H7 (cell line): ENCODE measurements at regions not wholly inside any gene's neighbourhood (a gene's known extent, or its start where the extent isn't known, plus 50 kb on each side); places are given as distances from the start of the nearest gene placed in this dataset.

Experiments
- DNase-seq: peaks from one replicate; pipeline ENCODE4 v3.0.0; 2012
- H3K27me3 ChIP-seq: 2 replicates; pipeline ENCODE4 v1.6.0; 2011; ENCODE audit warnings: mild to moderate bottlenecking, low read length; ENCODE audit not compliant: control insufficient read depth, insufficient read depth
- H3K36me3 ChIP-seq: replicated peaks from 2 replicates; pipeline ENCODE4 v1.5.1; 2011; ENCODE audit warnings: low read length; ENCODE audit not compliant: control insufficient read depth, insufficient read depth
- H3K4me3 ChIP-seq: 2 replicates; pipeline ENCODE4 v1.5.1; 2011; ENCODE audit warnings: low read depth, mild to moderate bottlenecking, control low read depth, low read length, moderate library complexity; ENCODE audit not compliant: insufficient read depth

DNA sequence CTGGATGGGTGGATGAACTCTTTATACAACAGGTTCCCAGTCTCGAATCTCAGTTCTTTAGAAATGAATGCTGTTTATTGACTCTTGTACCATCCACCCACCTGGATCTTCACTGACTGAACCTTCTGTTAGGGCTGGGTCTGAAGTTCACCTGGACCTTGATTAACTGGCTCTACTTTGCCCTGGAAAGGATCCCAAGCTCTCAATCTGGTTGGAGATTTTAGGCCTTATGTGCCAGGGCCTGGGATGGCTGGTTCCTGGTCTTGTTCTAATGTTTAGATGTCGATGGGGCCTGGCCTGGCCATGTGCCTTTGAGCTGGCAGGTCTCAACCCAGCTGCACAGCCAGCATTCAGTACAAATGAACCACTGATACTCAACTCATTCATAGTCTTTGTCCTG, 76.5 kb upstream of the MED13L start:
- Histone ChIP-seq H3K27me3 (no peaks in the 10 kb centered on the region), H3K36me3 (no peaks in the 10 kb centered on the region), H3K4me3 (no peak overlapping the region)
- no peak for DNase-seq

DNA sequence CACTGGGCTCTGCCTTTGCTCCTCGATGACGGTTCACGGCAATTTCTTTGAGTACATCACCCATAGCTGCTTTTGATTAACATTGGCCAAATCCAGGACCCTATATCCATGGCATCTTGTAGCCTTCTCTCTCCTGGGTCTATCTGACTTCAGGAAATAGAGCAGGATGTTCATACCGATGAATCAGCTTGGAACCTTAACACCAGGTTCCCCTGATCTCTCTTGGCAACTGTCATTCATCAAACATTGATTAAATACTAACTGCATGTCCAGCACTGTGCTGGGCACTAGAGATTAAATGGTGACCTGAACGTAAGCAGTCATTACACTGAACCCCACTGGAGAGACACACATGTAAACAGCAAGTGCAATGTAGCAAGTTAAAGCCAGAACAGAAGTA, 77.0 kb upstream of the MED13L start:
- Histone ChIP-seq H3K27me3 (no peaks in the 10 kb centered on the region), H3K4me3 (no peak overlapping the region), H3K36me3 (no peaks in the 10 kb centered on the region)
- no peak for DNase-seq

DNA sequence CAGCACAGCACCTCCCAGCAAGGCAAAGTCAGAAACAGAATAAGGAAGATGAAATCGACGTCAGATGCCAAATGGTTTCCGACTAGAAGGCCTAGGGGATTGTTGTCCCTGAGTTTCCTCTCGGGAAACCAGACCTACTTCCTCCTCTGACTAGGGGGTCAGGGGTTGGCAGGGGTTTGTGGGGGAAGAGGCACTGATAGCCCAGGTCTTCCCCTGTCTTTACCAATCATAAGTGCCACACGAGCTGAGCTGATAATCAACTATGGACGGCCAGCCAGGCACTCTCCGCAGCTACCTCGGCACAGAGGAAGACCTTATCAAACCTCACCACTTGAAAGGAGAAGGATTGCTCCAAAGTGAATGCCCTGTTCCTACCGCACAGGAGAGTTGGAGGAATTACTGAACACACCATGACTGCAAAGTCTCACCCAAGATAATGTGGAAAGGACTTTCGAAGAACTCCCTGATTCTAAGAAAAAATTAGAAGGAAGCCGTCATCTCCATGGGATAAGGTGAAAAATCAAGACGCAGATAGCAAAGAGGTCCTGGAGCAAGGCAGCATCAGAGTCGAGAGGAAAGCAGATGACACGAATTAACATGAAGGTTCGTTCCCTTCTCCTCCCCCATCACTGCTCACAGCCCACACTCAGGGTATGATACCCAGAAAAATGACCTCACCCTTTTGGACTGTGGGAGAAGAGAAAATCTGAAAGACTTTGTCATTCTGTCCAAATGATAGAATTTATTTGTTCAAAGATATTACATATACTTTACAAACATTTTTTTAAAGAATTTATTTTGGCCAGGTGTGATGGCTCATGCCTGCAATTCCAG, 77.7 kb upstream of the MED13L start:
- DNase-seq = no peak
- Histone ChIP-seq H3K4me3 (no peak overlapping the region), H3K27me3 (no peaks in the 10 kb centered on the region), H3K36me3 (no peaks in the 10 kb centered on the region)

DNA sequence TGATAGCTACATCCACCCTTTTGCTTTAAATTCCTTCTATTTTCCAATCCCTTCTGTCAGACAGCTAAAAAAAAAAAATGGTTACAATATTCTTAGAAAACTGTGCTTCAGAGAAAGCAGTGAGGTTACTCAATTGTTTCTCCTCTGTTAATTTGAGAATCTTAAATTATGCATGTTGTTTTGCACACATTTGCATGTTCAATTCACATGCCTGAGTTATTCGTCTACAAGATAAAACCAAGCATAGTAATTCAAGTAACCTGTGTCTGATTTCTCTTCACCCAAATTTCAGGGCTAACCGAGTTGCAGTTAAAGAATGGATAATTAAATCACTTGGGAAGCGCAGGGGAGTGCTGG, 81.0 kb upstream of the MED13L start:
- Histone ChIP-seq H3K4me3 (peak overlapping the region; percentile 25), H3K36me3 (no peaks in the 10 kb centered on the region), H3K27me3 (no peaks in the 10 kb centered on the region)
- no peak for DNase-seq

DNA sequence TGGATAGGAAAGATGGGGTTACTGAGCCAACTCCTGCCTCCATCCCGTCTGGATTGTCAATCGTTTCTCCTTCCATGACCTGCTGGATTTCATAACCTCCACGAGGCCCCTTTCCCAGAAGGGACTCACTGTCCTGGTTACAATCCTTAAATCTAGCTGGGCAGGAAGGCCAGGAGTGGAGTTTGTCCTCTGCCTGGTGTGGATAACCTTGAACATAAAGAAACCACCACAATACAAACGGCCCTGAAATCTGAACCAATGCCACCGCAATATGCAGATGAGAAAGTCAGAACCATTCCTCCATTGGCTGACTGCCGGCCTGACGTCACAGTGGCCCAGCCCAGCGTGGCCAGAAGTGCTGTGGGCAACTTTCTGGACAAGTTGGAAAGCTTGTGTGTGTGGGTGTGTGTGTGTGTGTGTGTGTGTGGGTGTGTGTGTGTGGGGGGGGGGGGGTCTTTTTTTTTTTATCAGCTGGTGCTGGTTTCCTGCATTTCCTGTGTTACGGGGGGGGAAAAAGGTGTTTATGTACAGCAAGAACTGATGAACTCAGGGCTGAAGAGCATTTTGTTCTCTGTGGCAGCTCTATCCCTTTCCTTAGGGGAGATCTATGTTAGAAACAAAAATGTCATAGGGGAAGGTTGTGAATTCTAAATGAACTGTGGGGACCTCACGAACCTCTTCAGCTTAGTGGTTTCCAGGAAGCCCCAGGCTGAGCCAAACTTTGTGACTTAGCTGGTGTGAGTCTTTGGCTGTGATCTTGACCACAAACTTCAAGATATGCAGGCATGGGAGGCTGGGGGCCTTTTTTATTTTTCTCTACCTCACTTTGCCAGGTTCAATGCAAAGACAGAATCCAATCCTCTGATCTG, 81.6 kb upstream of the MED13L start:
- Histone ChIP-seq H3K27me3 (no peaks in the 10 kb centered on the region), H3K36me3 (no peaks in the 10 kb centered on the region), H3K4me3 (peak overlapping the region; percentile 25)
- peak; percentile 82 for DNase-seq

DNA sequence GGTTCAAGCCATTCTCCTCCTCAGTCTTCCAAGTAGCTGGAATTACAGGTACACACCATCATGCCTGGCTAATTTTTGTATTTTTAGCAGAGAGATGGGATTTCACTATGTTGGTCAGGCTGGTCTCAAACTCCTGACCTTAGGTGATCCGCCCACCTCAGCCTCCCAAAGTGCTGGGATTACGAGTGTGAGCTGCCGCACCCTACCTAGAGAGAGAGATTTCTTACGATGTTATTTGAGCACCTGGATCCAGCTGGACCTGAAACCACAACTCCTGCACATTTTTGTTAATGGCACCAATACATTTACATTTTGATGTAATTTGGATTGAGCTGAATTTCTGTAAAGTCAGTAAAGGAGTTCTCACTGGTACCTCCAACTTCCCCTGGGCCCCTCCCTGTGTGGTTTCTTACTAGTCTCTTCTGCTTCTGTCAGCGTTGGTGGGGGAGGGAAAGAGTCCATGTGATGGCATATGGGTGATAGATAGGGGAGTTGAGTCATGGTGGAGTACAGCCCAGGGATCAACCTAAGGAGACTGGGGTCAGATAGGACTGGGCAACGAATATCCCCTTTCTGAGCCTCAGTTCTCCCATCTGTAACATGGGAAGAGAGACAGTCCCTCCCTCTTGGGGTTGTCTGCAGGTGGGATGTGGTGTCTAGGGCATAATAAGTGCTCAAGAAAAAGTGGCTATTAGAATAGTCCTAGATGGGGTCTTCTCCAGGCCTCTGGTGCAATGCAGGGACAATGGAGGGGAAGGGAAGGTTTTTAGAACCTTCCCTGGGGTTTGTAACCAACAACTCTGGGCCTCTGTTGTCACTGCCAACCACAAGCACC, 83.3 kb upstream of the MED13L start:
- Histone ChIP-seq H3K4me3 (no peak overlapping the region), H3K27me3 (no peaks in the 10 kb centered on the region), H3K36me3 (no peaks in the 10 kb centered on the region)
- no peak for DNase-seq

DNA sequence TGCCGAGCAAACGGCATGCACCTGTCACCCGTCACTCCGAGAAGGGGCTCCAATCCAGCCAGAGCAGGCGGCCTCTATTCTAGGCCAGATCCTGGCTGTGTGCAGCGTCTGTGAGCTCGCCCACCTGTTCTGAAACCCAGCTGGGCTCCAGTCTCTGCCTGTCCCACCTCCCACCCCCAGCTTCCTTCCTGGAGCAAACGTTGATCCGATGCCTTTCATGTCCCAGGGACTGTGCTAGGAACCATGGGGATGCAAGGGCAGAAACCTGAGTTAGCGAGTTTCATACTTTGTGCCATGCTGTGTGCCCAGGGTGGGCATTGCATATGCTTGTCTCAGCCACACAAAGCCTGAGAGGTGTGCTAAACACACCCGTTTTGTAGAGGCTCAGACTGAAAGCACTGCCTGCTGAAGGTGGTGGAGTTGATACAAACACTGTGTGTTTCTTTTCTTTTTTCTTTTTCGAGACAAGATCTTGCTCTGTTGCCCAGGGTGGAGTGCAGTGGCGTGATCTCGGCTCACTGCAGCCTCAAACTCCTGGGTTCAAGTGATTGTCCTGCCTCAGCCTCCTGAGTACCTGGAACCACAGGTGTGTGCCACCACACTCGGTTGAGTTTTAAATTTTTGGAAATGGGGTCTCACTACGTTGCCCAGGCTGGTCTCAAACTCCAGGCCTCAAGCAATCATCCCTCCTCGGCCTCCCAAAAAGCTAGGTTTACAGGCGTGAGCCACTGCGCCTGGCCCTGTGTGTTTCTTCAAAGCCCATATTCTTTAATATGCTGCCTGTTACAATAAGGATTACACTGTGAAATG, 84.1 kb upstream of the MED13L start:
- Histone ChIP-seq H3K27me3 (no peaks in the 10 kb centered on the region), H3K4me3 (no peak overlapping the region), H3K36me3 (no peaks in the 10 kb centered on the region)
- no peak for DNase-seq

DNA sequence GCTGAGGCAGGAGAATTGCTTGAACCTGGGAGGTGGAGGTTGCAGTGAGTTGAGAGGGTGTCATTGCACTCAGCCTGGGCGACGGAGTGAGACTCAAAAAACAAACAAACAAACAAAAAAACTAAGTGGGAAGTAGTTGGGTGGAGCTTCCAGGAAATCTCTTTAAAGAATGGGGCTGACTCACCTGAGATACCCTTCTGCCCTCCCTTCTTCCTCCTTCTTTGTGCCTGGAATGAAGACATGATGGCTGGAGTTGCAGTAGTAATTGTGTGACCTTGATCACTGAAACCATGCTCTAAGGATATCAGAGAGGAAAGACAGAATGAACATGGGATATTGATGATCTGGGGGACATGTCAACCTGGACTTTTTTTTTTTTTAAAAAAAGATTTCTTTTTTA, 87.6 kb upstream of the MED13L start:
- Histone ChIP-seq H3K27me3 (no peaks in the 10 kb centered on the region), H3K4me3 (no peak overlapping the region), H3K36me3 (no peaks in the 10 kb centered on the region)
- no peak for DNase-seq

DNA sequence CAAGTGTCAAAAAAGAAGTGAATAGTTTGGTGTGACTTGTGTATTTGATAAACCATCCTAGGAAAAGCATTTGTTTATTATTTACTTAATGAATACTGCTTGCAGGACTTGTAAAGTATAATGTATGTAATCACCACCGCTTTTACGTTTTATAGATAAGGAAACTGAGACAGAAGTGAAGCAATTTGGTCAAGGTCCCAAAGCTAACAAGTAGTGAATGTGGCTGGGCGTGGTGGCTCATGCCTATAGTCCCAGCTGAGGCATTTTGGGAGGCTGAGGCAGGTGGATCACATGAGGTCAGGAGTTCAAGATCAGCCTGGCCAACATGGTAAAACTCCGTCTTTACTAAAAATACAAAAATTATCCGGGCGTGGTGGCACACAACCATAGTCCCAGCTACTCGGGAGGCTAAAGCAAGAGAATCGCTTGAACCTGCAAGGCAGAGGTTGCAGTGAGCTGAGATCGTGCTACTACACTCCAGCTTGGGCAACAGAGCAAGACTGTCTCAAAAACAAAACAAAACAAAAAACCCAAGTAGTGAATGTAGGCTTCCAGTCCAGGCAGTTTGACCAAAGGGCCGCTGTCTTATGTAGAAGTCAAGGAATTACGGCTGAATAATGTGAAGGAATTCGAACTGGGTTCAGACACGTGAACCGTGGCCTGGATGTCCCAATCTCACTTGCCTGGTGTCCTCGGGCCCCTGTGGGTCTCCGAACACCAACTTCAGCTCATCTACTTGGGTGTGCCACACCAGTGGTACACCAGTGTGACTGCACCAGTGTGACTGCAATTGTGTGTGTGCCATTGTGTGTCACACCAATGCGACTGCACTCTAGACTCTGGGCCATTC, 88.3 kb upstream of the MED13L start:
- Histone ChIP-seq H3K36me3 (no peaks in the 10 kb centered on the region), H3K27me3 (no peaks in the 10 kb centered on the region), H3K4me3 (no peak overlapping the region)
- DNase-seq = no peak

DNA sequence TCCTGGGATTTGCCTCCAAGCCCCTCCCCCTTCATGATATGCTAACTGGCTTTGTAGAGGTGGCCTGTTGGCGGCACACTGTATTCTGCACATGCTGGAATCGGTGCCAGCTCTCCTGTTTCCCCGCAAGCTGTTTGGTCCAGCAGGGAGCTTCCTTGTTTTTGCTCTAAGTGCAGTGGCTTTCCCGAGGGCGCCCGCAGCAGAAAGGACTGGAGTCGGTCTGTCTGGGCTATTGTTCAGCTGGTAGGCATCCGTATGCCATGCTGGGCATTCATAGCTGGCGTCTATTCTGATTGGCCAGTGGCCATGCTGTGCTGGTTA, 88.9 kb upstream of the MED13L start:
- H3K4me3 ChIP-seq = no peak overlapping the region
- H3K27me3 ChIP-seq = no peaks in the 10 kb centered on the region
- no peak for DNase-seq
- H3K36me3 ChIP-seq = no peaks in the 10 kb centered on the region

DNA sequence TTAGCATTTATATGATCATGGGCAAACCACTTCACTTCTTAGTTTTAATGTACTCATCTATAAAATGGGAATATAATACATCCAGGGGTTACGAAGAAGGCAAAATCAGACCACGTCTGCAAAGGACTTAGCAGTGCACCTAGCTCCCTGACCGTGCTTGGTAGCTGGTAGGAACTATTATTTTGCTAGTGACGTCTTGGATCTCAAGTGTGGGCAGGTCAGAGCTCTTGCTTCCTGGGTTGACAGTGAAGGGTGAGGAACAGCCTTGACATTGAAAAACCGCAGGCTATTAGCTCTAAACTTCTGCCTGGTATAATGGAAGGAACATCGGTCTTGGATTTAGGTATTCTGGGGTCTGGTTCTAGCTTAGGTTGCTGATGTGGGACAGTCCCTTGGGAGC, 89.3 kb upstream of the MED13L start:
- no peak overlapping the region for H3K4me3 ChIP-seq
- H3K36me3 ChIP-seq = no peaks in the 10 kb centered on the region
- H3K27me3 ChIP-seq = no peaks in the 10 kb centered on the region
- no peak for DNase-seq

DNA sequence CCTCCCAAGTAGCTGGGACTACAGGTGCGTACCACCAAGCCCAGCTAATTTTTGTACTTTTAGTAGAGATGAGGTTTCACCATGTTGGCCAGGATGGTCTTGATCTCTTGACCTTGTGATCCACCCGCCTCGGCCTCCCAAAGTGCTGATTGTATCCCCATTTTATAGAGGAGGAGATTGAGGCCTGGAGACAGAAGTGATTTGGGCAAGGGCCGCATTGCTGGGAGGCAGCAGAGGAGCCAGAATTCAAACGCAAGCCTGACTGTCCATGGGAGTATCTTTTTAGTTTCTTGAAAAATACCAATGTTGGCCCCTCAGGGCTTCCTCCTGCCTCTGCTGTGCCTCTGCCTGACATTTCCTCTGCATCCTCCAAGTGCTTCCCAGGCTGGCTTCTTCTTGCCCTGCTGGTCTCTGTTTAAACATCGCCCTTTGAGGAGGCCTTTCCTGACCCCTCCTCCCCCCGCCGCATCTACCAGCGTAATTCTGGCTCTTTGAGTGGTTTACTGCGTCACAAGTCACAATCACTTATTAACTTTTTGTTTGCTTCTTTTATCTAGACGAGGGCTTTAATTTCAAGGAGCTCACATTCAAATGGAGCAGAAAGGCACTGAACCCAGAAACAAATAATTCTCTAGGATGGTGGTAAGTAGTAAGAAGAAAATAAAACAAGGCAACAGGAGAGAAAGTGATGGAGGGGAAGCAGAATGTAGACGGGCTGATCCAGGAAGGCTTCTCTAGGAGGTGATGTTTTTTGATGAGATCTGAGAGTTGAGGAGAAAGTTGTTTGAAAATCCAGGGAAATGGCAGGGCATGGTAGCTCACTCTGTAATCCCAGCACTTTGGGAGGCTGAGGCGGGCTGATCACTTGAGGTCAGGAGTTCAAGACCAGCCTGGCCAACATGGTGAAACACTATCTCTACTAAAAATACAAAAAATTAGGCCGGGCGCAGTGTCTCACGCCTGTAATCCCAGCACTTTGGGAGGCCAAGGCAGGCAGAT, 91.0 kb upstream of the MED13L start:
- H3K4me3 ChIP-seq = no peak overlapping the region
- no peaks in the 10 kb centered on the region for H3K27me3 ChIP-seq
- no peak for DNase-seq
- H3K36me3 ChIP-seq = no peaks in the 10 kb centered on the region
